ENCODE measurements at regions not wholly inside any gene's neighbourhood (a gene's known extent, or its start where the extent isn't known, plus 50 kb on each side); places are given as distances from the start of the nearest gene placed in this dataset.

GRCh38 chr21:26275801-26276200 lies 105.2 kb upstream of the APP start:
- no peak for TF ChIP-seq CTCF (IDR thresholded peaks at IDR 0.05; ENCODE audit: unreplicated experiment in 3 of 3)
- Mint-ChIP-seq H3K36me3 (ENCODE audit: low read depth) (peaks cover 14% of the 10 kb centered on the region), H3K4me1 (peaks cover 11% of the 10 kb centered on the region), H3K4me3 (no peak overlapping the region), H3K27ac (no peak overlapping the region), H3K9me3 (peaks cover 49% of the 10 kb centered on the region), H3K27me3 (ENCODE audit: low read depth) (no peaks in the 10 kb centered on the region)

GRCh38 chr21:26273686-26274313 lies 103.2 kb upstream of the APP start:
- Mint-ChIP-seq H3K27me3 (ENCODE audit: low read depth) (no peaks in the 10 kb centered on the region), H3K4me3 (no peak overlapping the region), H3K9me3 (peaks cover 51% of the 10 kb centered on the region), H3K27ac (no peak overlapping the region), H3K36me3 (ENCODE audit: low read depth) (peaks cover 14% of the 10 kb centered on the region), H3K4me1 (no peaks in the 10 kb centered on the region)
- TF ChIP-seq CTCF (IDR thresholded peaks at IDR 0.05; ENCODE audit: unreplicated experiment in 3 of 3) = no peak

GRCh38 chr21:26267389-26267788 lies 96.8 kb upstream of the APP start:
- Mint-ChIP-seq H3K27ac (no peak overlapping the region), H3K27me3 (ENCODE audit: low read depth) (no peaks in the 10 kb centered on the region)

GRCh38 chr21:26246073-26246472 lies 75.5 kb upstream of the APP start:
- Mint-ChIP-seq H3K9me3 (no peaks in the 10 kb centered on the region), H3K27me3 (ENCODE audit: low read depth) (no peaks in the 10 kb centered on the region), H3K27ac (no peak overlapping the region), H3K4me3 (no peak overlapping the region), H3K36me3 (ENCODE audit: low read depth) (no peaks in the 10 kb centered on the region), H3K4me1 (no peaks in the 10 kb centered on the region)
- TF ChIP-seq CTCF (IDR thresholded peaks at IDR 0.05; ENCODE audit: unreplicated experiment in 3 of 3) = no peak

More at GRCh38 chr21:26267389-26267788, 96.8 kb upstream of the APP start:
- Mint-ChIP-seq H3K4me1 (no peaks in the 10 kb centered on the region), H3K4me3 (no peak overlapping the region), H3K9me3 (peaks cover 20% of the 10 kb centered on the region), H3K36me3 (ENCODE audit: low read depth) (no peaks in the 10 kb centered on the region)
- no peak for TF ChIP-seq CTCF (IDR thresholded peaks at IDR 0.05; ENCODE audit: unreplicated experiment in 3 of 3)

GRCh38 chr21:26245428-26245827 lies 74.9 kb upstream of the APP start:
- Mint-ChIP-seq H3K9me3 (no peaks in the 10 kb centered on the region), H3K27ac (no peak overlapping the region), H3K27me3 (ENCODE audit: low read depth) (no peaks in the 10 kb centered on the region), H3K4me3 (no peak overlapping the region), H3K36me3 (ENCODE audit: low read depth) (no peaks in the 10 kb centered on the region), H3K4me1 (no peaks in the 10 kb centered on the region)
- no peak for TF ChIP-seq CTCF (IDR thresholded peaks at IDR 0.05; ENCODE audit: unreplicated experiment in 3 of 3)

- H3K36me3 Mint-ChIP-seq (ENCODE audit: low read depth) = no peaks in the 10 kb centered on the region
- no peak overlapping the region for H3K4me3 Mint-ChIP-seq
- no peak overlapping the region for H3K27ac Mint-ChIP-seq
- no peaks in the 10 kb centered on the region for H3K9me3 Mint-ChIP-seq
- no peak for TF ChIP-seq CTCF (IDR thresholded peaks at IDR 0.05; ENCODE audit: unreplicated experiment in 3 of 3)
- peaks cover 4% of the 10 kb centered on the region for H3K27me3 Mint-ChIP-seq (ENCODE audit: low read depth)
- peaks cover 9% of the 10 kb centered on the region for H3K4me1 Mint-ChIP-seq
These were observed 68.1 kb upstream of the APP start for GRCh38 chr21:26238646-26239045.

Measured in nephron (organoid).